OCI-M2 (cell line): ENCODE measurements at regions not wholly inside any gene's neighbourhood (a gene's known extent, or its start where the extent isn't known, plus 50 kb on each side); places are given as distances from the start of the nearest gene placed in this dataset.

Experiments used
- DNase-seq: peaks from one replicate; lab custom pipeline; 2025; ENCODE audit not compliant: unreplicated experiment; lab: John Stamatoyannopoulos, UW

DNA sequence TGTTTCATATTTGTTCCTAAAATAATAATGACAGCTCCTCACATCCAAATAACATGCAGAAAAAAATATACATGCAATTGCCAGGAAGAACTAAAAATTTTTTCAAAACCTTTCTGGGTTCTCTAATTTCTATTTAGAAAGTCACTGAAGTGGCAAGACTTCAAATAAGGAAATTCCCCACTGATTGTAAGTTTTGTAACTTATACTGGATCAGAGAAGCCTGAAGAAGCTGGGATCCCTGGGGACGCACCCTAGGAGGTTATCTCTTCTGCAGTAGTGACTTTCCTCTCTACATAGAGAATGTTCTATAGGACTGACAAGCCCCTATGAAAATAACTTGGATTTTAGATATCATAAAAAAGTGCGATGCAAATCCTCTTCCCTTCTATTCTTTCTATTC lies 182.6 kb downstream of the MRPL39 start:
- no peak for DNase-seq

DNA sequence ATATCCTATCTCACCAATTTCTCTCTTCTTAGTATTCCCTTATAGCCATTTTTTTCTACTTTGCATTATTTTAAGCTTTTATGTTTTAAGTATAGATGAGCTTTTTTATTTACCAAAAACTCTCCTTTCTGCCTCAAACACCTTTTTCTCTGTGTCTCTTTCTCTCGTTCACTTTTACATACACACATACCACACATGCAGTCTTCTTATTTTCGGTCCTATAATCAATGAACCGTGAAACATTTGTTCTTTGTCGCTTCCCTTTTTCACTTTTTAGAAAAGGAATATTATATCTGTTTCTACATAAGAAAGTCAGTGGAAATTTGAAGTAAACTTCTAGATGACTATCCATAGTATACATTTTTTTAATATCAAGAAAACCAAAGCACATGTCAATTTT lies 183.2 kb downstream of the MRPL39 start:
- DNase-seq = no peak

DNA sequence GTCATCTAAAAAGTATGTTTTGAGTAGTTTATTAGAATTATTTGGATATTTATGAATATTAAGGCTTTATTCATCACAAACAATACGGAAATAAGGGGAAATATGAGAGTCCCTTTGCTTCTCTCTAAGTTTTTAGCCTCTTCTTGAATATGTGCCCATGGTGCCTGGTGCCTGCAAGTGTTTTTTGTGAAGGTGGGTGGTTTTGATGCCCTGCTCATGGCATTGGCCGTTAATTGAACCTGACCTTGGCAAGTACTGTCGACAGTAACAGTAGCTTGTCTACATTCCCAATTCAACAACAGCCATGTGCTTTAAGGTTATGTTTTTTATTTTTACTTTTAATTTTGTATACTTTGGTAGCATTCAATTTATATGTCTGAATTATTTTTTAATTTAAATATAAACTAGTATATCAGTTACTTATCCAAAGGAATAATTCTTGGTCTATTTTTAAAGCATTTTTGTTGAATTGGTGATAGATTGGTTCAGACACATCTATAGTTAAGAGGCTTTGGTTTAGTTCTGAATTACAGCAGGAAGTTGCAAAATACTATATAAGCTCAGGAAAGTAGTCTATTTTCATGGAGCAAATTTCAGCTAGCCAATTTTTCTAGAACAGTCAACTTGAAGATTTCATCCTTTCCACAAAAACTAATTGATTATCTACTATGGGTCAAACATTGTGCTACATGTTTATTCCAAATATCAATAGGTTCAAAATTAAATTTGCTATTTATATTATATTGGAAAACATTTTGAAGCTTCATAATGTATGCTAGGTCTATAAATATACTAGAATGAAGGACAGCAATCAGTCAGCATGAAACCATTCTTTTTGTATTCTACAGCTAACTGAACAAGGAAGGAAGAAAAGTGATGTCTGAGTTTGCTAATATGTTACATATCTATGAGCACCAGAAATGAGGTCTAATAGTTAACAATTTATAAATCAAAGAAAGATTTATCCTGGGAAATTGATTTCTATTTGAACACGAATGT lies 184.4 kb downstream of the MRPL39 start:
- DNase-seq = no peak

DNA sequence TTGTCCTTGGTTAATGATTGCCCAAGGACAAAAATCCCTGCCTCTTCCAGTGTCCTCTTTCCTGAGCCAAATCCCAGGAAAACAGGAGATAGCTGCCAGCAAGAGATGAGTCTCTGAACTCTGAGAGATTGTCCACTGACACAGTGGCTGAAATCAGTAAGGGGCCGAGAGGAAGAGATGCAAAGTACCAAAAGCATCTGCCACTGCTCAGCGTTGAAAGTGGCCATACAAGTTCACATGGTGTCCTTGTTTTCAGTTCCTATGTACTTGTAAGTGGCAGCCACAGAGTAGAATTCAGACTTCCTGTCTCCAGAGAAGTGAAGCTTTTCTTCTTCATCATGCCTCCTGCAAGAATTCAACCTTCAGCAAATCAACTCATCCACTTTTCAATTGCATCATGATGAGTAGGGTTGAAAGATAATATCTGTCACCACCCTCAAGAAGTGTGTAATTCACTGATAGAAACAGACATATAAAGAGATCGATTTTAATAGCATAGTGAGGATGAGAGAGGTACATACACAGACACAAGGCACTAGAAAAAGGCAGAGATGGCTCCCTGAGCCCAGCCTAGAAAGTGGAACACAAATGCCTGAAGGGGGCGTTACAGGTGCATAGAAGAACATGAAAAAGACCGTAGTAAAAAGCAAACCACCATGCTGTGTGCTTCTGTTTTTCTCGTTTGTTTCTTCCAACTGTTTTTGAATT lies 185.8 kb downstream of the MRPL39 start:
- no peak for DNase-seq

DNA sequence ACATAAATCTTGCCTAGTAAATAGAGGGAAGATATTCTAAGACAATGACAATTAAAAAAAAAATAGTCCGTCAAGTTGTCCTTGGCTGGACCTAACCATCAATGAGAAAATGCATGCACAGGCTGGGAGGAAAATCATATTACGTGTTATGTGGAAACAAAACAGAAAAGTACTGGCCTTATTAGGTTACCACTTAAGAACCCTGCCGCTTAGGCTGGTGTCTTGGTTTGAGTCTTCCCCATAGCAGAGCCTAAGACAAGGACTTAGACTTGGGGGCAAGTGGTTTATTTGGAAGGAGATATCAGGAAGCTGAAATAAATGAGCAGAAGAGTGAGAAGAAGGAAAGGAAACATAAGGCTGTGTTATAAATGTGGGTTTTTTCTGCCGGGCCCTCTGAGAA lies 186.4 kb downstream of the MRPL39 start:
- DNase-seq = no peak

DNA sequence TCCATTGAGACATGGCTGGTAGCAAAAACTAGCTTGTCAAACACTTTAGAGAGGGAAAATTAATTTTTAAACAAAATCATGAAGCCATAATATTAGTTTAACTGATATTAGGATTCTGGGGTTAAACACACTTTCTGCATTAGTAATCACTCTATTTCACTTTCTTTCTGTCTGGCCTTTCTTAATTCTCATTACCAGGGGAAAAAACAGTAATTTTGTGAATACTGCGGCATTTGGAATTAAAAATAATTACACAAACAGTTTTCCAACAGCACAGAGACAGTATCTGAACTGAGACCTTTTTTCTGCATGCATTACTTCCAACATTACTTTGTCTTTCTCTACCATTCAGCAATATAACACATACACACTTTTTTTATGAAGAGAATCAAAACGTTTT lies 190.6 kb downstream of the MRPL39 start:
- no peak for DNase-seq

DNA sequence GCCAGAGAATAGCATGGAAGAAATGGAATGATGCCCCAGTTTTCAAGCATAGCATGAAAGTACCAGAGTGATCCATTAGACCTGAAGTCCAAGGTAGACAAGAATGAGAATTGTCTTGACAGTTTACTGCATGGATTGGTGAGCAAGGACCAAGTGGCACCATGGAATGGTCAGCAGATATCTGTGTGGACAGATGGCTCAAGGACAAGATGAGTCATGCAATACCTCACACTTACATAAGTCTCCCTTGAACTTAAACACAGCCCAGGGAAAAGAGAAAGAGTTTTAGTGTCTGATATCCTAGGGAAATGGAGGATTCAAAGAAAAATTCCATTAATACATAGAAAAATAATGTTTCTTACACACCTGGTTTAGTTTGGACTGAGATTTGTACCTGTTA lies 195.2 kb downstream of the MRPL39 start:
- no peak for DNase-seq

DNA sequence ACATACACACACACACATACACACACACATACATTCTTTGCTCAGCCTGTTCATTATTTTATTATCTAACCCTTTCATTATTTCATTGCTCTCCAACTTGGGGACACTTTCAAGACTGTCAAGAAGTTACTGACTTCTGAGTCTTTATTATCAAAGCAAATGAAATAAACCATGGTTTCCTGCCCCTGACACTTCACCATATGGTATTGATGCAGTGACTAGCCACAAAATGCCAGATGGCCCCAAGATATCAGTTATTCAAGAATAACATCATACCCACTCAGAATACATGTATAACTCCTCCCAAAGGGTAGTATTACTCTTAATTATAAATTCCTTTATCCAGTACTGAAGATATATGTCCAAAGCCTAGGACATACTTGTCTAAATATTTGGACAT lies 197.3 kb downstream of the MRPL39 start:
- DNase-seq = no peak

DNA sequence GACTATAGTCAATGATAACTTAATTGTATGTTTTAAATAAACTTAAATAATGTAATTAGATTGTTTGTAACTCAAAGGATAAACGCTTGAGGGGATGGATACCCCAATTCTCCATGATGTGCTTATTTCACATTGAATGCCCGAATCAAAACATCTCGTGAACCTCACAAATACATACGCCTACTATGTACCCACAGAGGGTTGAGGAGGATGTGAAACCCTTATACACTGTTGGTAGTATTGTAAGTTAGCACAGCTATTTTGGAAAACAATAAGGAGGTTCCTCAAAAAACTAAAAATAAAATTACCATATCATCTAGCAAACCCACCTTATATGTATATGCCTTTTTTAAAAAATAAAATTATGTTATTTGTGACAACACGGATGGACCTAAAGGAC lies 198.6 kb downstream of the MRPL39 start:
- DNase-seq = no peak

DNA sequence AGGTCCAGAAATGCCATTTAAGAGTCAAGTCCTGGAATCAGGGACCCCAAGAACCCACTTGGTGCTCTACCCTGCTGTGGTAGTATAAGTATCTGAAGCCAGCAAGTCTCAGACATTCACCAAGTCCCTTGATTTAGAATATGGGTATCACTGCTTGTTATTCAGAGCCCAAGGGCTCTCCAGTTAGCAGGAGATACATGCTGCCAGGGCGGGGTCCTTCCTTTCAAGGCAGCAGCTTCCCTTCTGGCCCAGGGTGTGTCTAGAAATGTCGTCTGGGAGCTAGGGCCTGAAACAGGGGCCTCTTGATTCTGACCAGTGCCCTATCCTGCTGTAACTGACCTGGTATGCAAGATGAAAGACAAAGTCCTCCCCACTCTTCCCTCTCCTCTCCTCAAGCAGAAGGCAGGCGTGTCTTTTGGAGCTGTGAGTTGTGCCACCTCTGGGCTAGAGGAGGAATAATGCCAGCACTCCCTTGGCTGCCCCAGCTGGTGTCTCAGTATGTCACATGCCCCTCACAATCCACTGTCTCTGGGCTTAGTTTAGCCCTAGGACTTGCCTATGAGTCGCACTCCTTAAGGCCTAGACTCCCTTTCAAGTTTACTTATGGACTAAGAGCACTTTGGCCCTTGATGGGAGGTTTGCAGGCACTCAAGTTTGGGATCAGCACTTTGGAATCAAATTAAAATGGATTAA lies 200.2 kb downstream of the MRPL39 start:
- no peak for DNase-seq

DNA sequence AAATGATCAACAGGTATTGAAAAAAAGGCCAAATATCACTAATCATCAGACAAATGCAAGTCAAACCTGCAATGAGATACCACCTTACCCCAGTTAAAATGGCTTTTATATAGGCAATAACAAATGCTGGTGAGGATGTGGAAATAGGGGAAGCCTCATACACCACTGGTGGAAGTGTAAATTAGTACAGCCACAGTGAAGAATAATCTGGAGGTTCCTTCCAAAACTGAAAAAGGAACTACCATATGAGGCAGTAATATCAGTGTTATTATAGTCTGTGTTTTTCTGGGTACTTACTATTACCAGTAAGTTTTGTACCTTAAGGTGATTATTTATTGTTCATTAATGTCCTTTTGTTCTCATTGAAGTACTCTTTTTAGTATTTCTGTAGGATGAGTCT lies 201.3 kb downstream of the MRPL39 start:
- DNase-seq = no peak

DNA sequence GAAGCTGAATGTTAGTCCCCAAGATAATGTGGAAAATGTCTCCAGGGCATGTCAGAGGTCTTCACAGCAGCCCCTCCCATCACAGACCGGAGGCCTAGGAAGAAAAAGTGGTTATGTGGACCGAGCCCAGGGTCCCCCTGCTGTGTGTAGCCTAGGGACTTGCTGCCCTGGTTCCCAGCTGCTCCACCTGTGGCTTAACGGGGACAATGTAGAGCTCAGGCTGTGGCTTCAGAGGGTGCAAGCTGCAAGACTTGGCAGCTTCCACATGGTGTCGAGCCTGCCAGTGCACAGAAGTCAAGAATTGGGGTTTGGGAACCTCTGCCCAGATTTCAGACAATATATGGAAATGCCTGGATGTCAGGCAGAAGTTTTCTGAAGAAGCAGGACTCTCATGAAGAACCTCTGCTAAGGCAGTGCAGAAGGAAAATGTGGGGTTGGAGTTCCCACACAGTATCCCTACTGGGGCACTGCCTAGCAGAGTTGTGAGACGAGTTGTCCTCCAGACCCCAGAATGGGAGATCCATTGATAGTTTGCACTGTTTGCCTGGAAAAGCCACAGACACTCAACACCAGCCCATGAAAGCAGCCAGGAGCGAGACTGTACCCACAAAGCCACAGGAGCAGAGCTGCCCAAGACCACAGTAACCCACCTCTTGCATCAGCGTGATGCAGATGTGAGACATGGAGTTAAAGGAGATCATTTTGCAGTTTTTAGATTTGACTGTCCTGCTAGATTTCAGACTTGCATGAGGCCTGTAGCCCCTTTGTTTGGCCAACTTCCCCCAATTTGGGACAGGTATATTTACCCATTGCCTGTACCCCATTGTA lies 204.9 kb downstream of the MRPL39 start:
- DNase-seq = no peak

DNA sequence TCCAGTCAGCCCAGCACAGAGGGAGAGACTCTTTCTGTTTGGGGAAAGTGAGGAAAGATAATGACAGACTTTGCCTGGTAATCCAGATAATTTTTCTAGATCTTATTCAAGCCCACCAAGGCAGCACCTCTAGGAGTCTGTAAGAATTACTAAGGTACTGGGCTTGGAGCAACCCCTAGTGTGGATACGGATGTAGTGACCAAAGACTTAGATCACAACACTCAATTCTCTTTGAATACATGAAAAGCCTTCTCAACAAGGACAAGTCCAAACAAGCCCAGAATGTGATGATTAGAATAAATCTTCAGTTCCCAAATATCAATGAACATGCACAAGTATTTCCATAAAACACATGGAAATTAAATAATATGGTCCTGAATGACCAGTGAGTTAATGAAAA lies 206.9 kb downstream of the MRPL39 start:
- DNase-seq = no peak

DNA sequence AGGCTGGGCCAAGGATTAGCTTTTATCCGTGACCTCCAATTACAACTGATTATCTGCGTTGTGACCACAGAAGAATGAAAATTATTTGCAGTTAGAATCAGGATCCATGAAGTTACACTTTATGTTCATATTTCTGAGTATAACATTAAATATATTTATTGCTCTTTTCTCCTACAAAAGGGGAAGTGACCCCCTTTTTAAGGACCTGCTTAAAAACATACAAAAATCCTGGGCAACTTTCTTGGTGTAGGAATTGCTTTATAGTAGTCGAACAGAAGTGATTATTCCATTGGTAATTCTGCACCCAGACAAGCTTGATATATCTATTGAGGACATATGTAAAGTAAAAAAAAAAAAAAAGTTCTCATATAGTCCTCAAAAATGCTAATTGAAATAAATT lies 208.7 kb downstream of the MRPL39 start:
- DNase-seq = no peak

DNA sequence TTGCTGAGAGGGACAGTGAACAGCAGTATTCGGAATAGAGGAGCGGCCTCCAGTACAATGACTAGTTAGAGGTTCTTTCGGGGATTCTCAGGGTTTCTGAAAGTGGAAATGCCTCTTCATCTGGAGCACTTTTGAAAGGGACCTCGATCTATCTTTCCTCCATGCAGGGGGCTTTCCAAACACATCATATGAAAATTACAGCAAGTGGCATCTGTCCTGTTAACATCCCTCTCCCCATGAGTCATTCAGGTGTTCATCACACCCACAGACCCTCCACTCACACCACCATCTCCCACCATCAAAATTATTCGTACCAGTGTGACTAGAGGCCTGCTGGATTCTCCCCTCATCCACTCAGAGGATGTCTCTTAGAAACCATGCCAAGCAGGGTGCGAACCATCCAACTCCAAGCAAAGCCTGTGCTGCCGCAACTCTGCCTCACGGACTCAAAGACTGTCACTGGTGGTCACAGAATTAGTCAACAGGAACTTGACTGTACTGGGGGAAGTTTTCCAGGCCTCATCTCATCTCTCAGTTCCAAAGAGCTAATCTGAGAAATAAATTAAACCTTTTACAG lies 211.1 kb downstream of the MRPL39 start:
- DNase-seq = no peak

DNA sequence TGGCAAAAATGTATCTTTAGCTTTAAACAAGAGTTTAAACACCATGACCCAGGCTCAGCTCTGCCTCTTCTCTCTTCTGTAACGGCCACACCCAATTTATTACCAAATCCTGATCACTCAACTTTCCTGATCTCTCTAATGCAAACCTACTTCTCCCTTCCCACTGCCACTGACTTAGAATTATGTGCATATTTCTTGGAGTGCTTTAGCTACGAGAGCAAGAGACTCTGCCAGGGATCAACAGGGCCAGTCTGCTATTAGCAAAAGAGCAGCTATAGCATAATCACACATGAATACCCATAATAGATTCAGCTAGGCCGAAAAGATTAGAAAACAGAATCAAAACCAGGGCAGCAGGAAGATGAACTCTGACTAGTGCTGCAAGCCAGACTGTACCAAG lies 215.5 kb downstream of the MRPL39 start:
- DNase-seq = no peak

DNA sequence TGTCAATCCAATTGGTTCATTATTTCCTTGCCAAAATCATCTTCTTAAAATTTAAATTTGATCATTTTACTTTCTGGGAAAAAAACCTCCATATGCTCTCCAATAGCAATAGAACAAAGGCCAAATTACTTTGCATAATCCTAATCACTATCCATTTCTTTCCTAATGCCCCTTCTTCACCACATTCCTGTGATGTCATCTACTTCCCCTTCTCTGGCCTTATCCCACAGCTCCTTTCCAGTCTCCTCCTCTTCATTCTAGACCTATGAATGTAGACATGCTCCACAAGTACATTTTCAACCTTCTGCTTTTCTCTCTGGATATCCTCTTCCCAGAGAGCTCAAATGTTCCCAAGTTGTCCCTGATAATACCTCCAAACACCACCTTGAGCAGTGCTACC lies 216.6 kb downstream of the MRPL39 start:
- no peak for DNase-seq

DNA sequence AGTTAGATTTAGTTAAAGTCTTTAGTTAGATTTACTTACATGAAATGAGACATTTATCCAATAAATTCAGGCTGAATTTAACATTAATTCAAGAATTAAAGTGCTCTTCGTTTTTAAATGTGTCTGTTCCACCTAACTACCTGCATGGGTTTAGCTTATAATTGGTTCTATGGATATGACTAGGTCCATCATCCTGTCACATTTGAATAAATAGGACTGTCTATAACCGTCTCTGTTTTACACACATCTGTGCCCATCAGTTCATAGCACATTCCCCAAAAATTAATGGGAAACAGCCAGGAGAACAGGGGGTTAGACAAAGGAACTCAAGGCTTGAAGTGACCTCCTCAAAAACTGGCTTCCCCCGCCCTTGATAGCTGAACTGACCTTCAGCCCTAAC lies 219.6 kb downstream of the MRPL39 start:
- no peak for DNase-seq

DNA sequence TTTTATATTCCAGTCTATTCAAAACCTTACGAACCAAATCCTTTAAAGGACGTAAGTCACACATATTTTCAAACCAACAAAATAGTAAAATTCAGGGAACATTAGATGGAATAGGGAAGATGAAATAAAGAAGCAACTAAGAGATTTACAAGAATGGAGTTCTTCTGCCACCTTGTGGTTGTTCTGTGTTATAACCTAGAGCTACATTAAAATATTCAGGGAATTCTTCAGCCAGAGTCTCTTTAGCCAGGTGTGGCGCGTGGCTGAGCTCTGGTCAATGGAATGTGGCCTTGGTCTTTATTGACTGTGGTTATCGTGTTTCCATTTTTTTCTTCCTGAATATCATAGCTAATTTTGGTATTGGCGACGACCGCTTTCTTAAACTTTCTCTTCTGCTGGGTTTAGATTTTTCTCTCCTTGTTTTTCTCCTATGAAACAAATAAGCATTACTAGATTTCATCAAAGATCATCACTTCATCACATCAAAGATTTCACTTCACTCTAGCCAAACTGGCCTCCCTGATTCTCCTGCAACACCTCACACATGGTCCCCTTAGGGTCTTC lies 221.3 kb downstream of the MRPL39 start:
- DNase-seq = peak; percentile 12

DNA sequence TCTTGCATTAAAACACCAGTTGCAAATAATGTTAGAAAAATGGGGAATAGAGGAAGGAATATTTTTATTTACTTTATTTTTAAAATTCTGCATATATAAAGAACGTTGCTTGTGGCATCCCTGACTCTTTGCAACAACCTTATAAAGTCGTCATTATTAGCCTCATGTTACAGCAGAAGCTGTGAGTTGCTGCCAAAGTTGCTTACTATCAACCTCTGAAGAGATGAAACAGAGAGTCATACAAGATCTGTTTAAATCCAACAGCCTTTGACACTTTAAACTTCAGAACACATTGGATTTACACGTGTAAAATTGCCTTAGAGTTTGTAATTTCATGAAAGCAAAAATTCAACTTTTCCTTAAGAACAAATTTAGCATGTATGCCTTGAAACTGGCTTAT lies 221.9 kb downstream of the MRPL39 start:
- no peak for DNase-seq
